ENCODE measurements at regions not wholly inside any gene's neighbourhood (a gene's known extent, or its start where the extent isn't known, plus 50 kb on each side); places are given as distances from the start of the nearest gene placed in this dataset.

DNA sequence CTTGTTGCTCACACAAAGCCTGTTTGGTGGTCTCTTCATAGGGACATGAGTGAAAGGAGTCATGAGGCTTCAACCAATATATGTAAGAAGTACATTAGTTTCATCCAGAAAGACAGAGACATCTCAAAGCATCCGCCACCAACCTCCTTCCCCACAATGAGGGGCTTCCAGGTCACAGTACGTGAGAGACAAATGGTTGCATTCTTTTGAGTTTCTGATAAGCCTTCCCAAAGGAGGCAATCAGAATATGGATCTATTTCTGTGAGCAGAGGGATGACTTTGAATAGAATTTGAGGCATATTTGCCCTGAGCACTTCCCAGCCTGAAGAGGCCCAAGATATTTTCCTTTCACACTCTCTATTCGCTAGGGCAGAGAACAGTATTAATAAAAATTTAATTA, 931.1 kb downstream of the FAM181B start:
- TF ChIP-seq, protein P1, sequence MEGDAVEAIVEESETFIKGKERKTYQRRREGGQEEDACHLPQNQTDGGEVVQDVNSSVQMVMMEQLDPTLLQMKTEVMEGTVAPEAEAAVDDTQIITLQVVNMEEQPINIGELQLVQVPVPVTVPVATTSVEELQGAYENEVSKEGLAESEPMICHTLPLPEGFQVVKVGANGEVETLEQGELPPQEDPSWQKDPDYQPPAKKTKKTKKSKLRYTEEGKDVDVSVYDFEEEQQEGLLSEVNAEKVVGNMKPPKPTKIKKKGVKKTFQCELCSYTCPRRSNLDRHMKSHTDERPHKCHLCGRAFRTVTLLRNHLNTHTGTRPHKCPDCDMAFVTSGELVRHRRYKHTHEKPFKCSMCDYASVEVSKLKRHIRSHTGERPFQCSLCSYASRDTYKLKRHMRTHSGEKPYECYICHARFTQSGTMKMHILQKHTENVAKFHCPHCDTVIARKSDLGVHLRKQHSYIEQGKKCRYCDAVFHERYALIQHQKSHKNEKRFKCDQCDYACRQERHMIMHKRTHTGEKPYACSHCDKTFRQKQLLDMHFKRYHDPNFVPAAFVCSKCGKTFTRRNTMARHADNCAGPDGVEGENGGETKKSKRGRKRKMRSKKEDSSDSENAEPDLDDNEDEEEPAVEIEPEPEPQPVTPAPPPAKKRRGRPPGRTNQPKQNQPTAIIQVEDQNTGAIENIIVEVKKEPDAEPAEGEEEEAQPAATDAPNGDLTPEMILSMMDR (IDR thresholded peaks at IDR 0.05) = no peak
- no peak for TF ChIP-seq EP300 (IDR thresholded peaks at IDR 0.05)
- TF ChIP-seq TFCP2L1 (CRISPR knock-in tag; IDR thresholded peaks at IDR 0.05) = no peak
- TF ChIP-seq CBX2 (IDR thresholded peaks at IDR 0.05; ENCODE audit: borderline replicate concordance, low read depth) = no peak
- TF ChIP-seq HDAC2 (IDR thresholded peaks at IDR 0.05) = no peak
- TF ChIP-seq CHD4 (IDR thresholded peaks at IDR 0.05; ENCODE audit: borderline replicate concordance) = no peak
- TF ChIP-seq BHLHE40 (IDR thresholded peaks at IDR 0.05; ENCODE audit: low read depth, low read length) = no peak
- TF ChIP-seq, protein P2, sequence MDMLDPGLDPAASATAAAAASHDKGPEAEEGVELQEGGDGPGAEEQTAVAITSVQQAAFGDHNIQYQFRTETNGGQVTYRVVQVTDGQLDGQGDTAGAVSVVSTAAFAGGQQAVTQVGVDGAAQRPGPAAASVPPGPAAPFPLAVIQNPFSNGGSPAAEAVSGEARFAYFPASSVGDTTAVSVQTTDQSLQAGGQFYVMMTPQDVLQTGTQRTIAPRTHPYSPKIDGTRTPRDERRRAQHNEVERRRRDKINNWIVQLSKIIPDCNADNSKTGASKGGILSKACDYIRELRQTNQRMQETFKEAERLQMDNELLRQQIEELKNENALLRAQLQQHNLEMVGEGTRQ (IDR thresholded peaks at IDR 0.05) = no peak
- no peak for TF ChIP-seq RNF2 (IDR thresholded peaks at IDR 0.05; ENCODE audit: borderline replicate concordance, low read depth)
